ENCODE measurements at regions not wholly inside any gene's neighbourhood (a gene's known extent, or its start where the extent isn't known, plus 50 kb on each side); places are given as distances from the start of the nearest gene placed in this dataset.

GRCh38 chr10:4607681-4608080, 218.3 kb upstream of the AKR1E2 start:
- Histone ChIP-seq H3K4me3 (replicated peaks; ENCODE audit: insufficient read depth, low read length) (no peak overlapping the region), H3K27me3 (ENCODE audit: insufficient read depth, poor library complexity, severe bottlenecking) (no peaks in the 10 kb centered on the region), H3K27ac (replicated peaks) (no peak overlapping the region)
- TF ChIP-seq SPI1 (IDR thresholded peaks at IDR 0.05; ENCODE audit: borderline replicate concordance, low read depth) (no peak), POLR2AphosphoS5 (IDR thresholded peaks at IDR 0.05; ENCODE audit: low read depth) (no peak), REST (IDR thresholded peaks at IDR 0.05; ENCODE audit: insufficient replicate concordance, low read depth) (no peak), GABPA (IDR thresholded peaks at IDR 0.05; ENCODE audit: low read depth) (no peak)
- TF ChIP-seq, protein P1, sequence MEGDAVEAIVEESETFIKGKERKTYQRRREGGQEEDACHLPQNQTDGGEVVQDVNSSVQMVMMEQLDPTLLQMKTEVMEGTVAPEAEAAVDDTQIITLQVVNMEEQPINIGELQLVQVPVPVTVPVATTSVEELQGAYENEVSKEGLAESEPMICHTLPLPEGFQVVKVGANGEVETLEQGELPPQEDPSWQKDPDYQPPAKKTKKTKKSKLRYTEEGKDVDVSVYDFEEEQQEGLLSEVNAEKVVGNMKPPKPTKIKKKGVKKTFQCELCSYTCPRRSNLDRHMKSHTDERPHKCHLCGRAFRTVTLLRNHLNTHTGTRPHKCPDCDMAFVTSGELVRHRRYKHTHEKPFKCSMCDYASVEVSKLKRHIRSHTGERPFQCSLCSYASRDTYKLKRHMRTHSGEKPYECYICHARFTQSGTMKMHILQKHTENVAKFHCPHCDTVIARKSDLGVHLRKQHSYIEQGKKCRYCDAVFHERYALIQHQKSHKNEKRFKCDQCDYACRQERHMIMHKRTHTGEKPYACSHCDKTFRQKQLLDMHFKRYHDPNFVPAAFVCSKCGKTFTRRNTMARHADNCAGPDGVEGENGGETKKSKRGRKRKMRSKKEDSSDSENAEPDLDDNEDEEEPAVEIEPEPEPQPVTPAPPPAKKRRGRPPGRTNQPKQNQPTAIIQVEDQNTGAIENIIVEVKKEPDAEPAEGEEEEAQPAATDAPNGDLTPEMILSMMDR (IDR thresholded peaks at IDR 0.05; ENCODE audit: insufficient read depth, low read length) = no peak
- DNase-seq (ENCODE audit: low read depth in 1 of 2, low spot score in 1 of 2) = no peak

DNA sequence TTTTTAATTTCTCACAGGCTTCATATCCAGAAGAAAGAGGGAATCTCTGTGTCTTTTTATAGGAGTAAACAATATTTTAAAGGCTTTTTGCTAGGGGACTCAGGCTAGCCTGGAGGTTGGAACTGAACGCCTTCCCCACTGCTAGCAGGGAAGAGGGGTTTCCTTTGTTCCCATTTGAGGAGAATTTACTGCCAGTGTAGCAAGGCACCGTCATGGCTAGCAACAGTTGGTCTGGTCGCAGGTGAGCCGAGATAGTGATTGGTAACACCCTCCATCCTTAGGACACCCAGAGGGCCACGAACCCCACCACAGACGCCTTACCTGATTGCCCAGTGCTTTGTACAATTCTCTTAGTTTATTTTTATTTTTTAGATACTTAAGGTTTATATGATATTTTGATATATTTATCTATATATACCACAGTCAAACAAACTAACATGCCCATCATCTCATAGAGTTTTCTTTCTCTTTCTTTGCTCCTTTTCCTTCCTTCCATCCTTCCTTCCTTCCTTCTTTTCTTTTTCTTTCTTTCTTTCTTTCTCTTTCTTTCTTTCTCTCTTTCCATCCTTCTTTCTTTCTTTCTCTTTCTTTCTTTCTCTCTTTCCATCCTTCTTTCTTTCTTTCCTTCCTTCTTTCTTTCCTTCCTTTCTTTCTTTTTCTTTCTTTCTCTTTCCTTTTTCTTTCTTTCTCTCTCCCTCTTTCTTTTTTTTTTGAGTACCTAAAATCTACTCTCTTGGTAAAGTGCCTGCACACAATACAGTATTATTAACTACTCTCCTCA, 219.0 kb upstream of the AKR1E2 start:
- H3K27me3 ChIP-seq (ENCODE audit: insufficient read depth, poor library complexity, severe bottlenecking) = no peaks in the 10 kb centered on the region
- H3K27ac ChIP-seq (replicated peaks) = no peak overlapping the region
- no peak overlapping the region for H3K4me3 ChIP-seq (replicated peaks; ENCODE audit: insufficient read depth, low read length)
- no peak for DNase-seq (ENCODE audit: low read depth in 1 of 2, low spot score in 1 of 2)
- TF ChIP-seq POLR2AphosphoS5 (IDR thresholded peaks at IDR 0.05; ENCODE audit: low read depth) (no peak), GABPA (IDR thresholded peaks at IDR 0.05; ENCODE audit: low read depth) (no peak), SPI1 (IDR thresholded peaks at IDR 0.05; ENCODE audit: borderline replicate concordance, low read depth) (no peak), REST (IDR thresholded peaks at IDR 0.05; ENCODE audit: insufficient replicate concordance, low read depth) (no peak)
- TF ChIP-seq, protein P1 (IDR thresholded peaks at IDR 0.05; ENCODE audit: insufficient read depth, low read length) = no peak

- TF ChIP-seq SPI1 (IDR thresholded peaks at IDR 0.05; ENCODE audit: borderline replicate concordance, low read depth) (no peak), GABPA (IDR thresholded peaks at IDR 0.05; ENCODE audit: low read depth) (no peak)
- TF ChIP-seq, protein P1 (IDR thresholded peaks at IDR 0.05; ENCODE audit: insufficient read depth, low read length) = no peak
- no peak for DNase-seq (ENCODE audit: low read depth in 1 of 2, low spot score in 1 of 2)
- Histone ChIP-seq H3K4me3 (replicated peaks; ENCODE audit: insufficient read depth, low read length) (no peak overlapping the region), H3K27ac (replicated peaks) (no peak overlapping the region), H3K27me3 (ENCODE audit: insufficient read depth, poor library complexity, severe bottlenecking) (no peaks in the 10 kb centered on the region)
Measured at GRCh38 chr10:4602764-4603491, 223.1 kb upstream of the AKR1E2 start.
